ENCODE measurements at regions not wholly inside any gene's neighbourhood (a gene's known extent, or its start where the extent isn't known, plus 50 kb on each side); places are given as distances from the start of the nearest gene placed in this dataset.

DNA sequence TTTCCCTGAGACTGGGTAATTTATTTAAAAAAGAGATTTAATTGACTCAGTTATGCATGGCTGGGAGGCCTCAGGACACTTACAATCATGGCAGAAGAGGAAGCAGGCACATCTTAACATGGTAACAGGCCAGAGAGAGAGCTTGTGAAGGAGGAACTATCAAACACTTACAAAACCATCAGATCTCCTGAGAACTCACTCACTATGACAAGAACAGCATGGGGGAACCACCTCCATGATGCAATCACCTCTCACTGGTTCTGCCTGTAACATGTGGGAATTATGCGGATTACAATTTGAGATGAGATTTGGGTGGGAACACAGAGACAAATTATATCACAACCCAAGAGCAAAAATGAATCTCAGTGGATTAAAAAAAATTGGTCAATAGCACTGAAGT, 416.0 kb upstream of the TMCO5A start:
- no peaks in the 10 kb centered on the region for H3K27me3 Mint-ChIP-seq (ENCODE audit: unreplicated experiment)
- no peak overlapping the region for H3K4me3 Mint-ChIP-seq (ENCODE audit: unreplicated experiment)
- H3K27ac Mint-ChIP-seq (ENCODE audit: unreplicated experiment): no peak overlapping the region
- H3K36me3 Mint-ChIP-seq (ENCODE audit: unreplicated experiment): no peaks in the 10 kb centered on the region
- DNase-seq (ENCODE audit: extremely low spot score, unreplicated experiment): no peak
- TF ChIP-seq, protein P1, sequence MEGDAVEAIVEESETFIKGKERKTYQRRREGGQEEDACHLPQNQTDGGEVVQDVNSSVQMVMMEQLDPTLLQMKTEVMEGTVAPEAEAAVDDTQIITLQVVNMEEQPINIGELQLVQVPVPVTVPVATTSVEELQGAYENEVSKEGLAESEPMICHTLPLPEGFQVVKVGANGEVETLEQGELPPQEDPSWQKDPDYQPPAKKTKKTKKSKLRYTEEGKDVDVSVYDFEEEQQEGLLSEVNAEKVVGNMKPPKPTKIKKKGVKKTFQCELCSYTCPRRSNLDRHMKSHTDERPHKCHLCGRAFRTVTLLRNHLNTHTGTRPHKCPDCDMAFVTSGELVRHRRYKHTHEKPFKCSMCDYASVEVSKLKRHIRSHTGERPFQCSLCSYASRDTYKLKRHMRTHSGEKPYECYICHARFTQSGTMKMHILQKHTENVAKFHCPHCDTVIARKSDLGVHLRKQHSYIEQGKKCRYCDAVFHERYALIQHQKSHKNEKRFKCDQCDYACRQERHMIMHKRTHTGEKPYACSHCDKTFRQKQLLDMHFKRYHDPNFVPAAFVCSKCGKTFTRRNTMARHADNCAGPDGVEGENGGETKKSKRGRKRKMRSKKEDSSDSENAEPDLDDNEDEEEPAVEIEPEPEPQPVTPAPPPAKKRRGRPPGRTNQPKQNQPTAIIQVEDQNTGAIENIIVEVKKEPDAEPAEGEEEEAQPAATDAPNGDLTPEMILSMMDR (IDR thresholded peaks at IDR 0.05): no peak
- no peaks in the 10 kb centered on the region for H3K4me1 Mint-ChIP-seq (ENCODE audit: unreplicated experiment)
- peaks cover 4% of the 10 kb centered on the region for H3K9me3 Mint-ChIP-seq (ENCODE audit: unreplicated experiment)

DNA sequence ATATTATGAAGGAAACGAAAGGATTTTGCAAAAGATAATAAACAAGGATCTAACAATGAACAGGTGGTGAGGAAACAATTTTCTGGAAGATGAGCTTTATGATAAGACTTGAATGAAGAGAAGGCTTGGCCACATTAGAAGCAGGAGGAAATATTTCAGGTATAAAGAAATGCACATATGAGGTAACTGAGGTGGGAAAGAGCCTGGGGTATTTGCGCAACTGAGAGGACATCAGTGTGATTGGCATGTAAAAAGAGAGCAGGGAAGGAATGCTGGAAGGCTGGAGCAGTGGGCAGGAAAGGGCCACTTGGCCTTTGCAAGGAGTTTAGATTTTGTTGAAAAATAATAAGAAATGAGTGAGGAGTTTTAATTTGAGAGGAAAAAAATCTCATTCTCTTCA, 414.4 kb upstream of the TMCO5A start:
- Mint-ChIP-seq H3K4me1 (ENCODE audit: unreplicated experiment) (no peaks in the 10 kb centered on the region), H3K27ac (ENCODE audit: unreplicated experiment) (no peak overlapping the region), H3K27me3 (ENCODE audit: unreplicated experiment) (peaks cover 5% of the 10 kb centered on the region), H3K9me3 (ENCODE audit: unreplicated experiment) (peaks cover 5% of the 10 kb centered on the region), H3K36me3 (ENCODE audit: unreplicated experiment) (no peaks in the 10 kb centered on the region), H3K4me3 (ENCODE audit: unreplicated experiment) (no peak overlapping the region)
- no peak for DNase-seq (ENCODE audit: extremely low spot score, unreplicated experiment)
- TF ChIP-seq, protein P1 (IDR thresholded peaks at IDR 0.05): no peak

DNA sequence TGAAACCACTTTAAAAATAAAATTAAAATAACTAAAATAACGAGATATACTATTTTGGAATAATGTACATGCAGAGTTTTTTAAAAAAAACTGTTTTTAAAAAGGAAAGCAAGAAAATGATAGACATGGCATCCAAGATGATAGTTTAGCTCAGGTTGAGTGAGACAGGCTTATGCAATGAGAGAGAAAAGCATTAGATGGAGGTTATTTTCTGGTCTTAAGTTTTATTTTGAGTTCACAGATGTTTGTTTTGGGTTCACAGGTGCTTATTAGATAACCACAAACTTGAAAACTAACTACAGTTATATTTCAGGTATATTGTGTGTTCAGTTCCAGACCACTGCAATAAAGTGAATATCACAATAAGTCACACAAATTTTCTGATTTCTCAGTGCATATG, 413.6 kb upstream of the TMCO5A start:
- TF ChIP-seq, protein P1 (IDR thresholded peaks at IDR 0.05): no peak
- H3K4me3 Mint-ChIP-seq (ENCODE audit: unreplicated experiment): no peak overlapping the region
- H3K27ac Mint-ChIP-seq (ENCODE audit: unreplicated experiment): no peak overlapping the region
- H3K27me3 Mint-ChIP-seq (ENCODE audit: unreplicated experiment): peaks cover 8% of the 10 kb centered on the region
- DNase-seq (ENCODE audit: extremely low spot score, unreplicated experiment): no peak
- H3K9me3 Mint-ChIP-seq (ENCODE audit: unreplicated experiment): peaks cover 5% of the 10 kb centered on the region
- H3K36me3 Mint-ChIP-seq (ENCODE audit: unreplicated experiment): no peaks in the 10 kb centered on the region
- H3K4me1 Mint-ChIP-seq (ENCODE audit: unreplicated experiment): no peaks in the 10 kb centered on the region

DNA sequence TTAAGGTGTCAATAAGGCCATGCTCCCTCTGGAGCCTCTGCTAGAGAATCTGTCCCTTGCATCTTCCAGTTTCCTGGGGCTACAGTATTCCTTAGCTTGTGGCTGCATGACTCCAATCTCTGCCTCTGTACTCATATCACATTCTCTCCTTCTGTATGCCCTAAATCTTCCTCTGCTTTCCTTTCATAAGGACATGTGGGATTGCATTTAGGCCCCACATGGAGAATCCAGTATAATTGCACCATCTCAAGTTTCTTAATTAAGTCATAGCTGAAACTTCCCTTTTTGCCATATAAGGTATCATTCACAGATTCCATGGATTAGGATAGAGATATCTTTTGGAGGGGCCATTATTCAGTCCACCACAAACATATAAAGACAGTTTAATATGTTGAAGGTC, 409.8 kb upstream of the TMCO5A start:
- Mint-ChIP-seq H3K4me3 (ENCODE audit: unreplicated experiment) (no peak overlapping the region), H3K9me3 (ENCODE audit: unreplicated experiment) (peaks cover 5% of the 10 kb centered on the region)

DNA sequence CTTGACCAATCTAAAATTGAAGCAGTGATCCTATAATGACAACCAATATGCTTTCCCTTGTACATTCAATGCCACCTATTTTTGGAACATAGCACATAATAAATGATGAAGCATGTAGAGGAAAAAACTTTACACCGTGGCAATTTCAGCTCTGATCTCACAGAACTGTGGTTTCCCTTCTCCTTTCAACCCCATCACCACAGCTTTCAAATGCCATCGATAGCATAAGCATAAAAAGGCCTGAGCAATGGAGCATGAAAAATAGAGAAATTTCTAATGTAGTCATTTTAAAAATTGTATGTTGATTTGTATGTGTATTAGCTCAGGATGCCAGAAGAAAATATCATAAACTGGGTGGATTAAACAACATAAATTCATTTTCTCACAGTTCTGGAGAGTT, 406.0 kb upstream of the TMCO5A start:
- no peak overlapping the region for H3K27ac Mint-ChIP-seq (ENCODE audit: unreplicated experiment)
- TF ChIP-seq, protein P1 (IDR thresholded peaks at IDR 0.05): no peak
- no peaks in the 10 kb centered on the region for H3K36me3 Mint-ChIP-seq (ENCODE audit: unreplicated experiment)
- no peak for DNase-seq (ENCODE audit: extremely low spot score, unreplicated experiment)
- H3K4me1 Mint-ChIP-seq (ENCODE audit: unreplicated experiment): no peaks in the 10 kb centered on the region
- no peak overlapping the region for H3K4me3 Mint-ChIP-seq (ENCODE audit: unreplicated experiment)
- peaks cover under 1% of the 10 kb centered on the region for H3K9me3 Mint-ChIP-seq (ENCODE audit: unreplicated experiment)
- H3K27me3 Mint-ChIP-seq (ENCODE audit: unreplicated experiment): peaks cover 10% of the 10 kb centered on the region

More for the DNA sequence above, 409.8 kb upstream of the TMCO5A start:
- no peak for DNase-seq (ENCODE audit: extremely low spot score, unreplicated experiment)
- H3K27ac Mint-ChIP-seq (ENCODE audit: unreplicated experiment): no peak overlapping the region
- no peaks in the 10 kb centered on the region for H3K36me3 Mint-ChIP-seq (ENCODE audit: unreplicated experiment)
- TF ChIP-seq, protein P1 (IDR thresholded peaks at IDR 0.05): no peak
- H3K27me3 Mint-ChIP-seq (ENCODE audit: unreplicated experiment): peaks cover 8% of the 10 kb centered on the region
- H3K4me1 Mint-ChIP-seq (ENCODE audit: unreplicated experiment): no peaks in the 10 kb centered on the region

Data from osteocyte (in vitro differentiated cells).